ENCODE measurements at regions not wholly inside any gene's neighbourhood (a gene's known extent, or its start where the extent isn't known, plus 50 kb on each side); places are given as distances from the start of the nearest gene placed in this dataset.

GRCh38 chr12:105554856-105555255 lies 224.4 kb downstream of the C12orf75 start:
- no peak overlapping the region for H3K4me3 Mint-ChIP-seq
- Histone ChIP-seq H3K9me3 (ENCODE audit: control insufficient read depth in 1 of 2, insufficient read depth in 1 of 2, low read length in 2 of 2) (no peaks in the 10 kb centered on the region), H3K27ac (ENCODE audit: low read depth in 1 of 2, low read length in 2 of 2) (no peak overlapping the region), H3K4me3 (ENCODE audit: low read length) (no peak overlapping the region), H3K36me3 (ENCODE audit: insufficient read depth, low read length) (no peaks in the 10 kb centered on the region), H3K27me3 (ENCODE audit: control insufficient read depth in 1 of 2, insufficient read depth in 2 of 2, low read length in 2 of 2) (no peaks in the 10 kb centered on the region), H3K4me1 (ENCODE audit: insufficient read depth, low read length) (no peaks in the 10 kb centered on the region)
- H3K9me3 Mint-ChIP-seq, result no peaks in the 10 kb centered on the region
- no peaks in the 10 kb centered on the region for H3K36me3 Mint-ChIP-seq (ENCODE audit: low read depth)
- ChIA-PET CTCF (interaction anchor here (1.4 kb wide), 1 partner anchor 11 kb away, joined by 4 read pairs; no protein-coding TSS in a partner anchor), POLR2A (no interaction called here)
- DNase-seq, result no peak
- TF ChIP-seq, protein P1, sequence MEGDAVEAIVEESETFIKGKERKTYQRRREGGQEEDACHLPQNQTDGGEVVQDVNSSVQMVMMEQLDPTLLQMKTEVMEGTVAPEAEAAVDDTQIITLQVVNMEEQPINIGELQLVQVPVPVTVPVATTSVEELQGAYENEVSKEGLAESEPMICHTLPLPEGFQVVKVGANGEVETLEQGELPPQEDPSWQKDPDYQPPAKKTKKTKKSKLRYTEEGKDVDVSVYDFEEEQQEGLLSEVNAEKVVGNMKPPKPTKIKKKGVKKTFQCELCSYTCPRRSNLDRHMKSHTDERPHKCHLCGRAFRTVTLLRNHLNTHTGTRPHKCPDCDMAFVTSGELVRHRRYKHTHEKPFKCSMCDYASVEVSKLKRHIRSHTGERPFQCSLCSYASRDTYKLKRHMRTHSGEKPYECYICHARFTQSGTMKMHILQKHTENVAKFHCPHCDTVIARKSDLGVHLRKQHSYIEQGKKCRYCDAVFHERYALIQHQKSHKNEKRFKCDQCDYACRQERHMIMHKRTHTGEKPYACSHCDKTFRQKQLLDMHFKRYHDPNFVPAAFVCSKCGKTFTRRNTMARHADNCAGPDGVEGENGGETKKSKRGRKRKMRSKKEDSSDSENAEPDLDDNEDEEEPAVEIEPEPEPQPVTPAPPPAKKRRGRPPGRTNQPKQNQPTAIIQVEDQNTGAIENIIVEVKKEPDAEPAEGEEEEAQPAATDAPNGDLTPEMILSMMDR (IDR thresholded peaks at IDR 0.05), result no peak
- no peak overlapping the region for H3K27ac Mint-ChIP-seq
- no peak for ATAC-seq (ENCODE audit: poor library complexity)
- no peaks in the 10 kb centered on the region for H3K27me3 Mint-ChIP-seq
- no peaks in the 10 kb centered on the region for H3K4me1 Mint-ChIP-seq (ENCODE audit: low read depth)
- intact Hi-C loops (cut with DNase I, micrococcal nuclease), result no loop called here

GRCh38 chr12:105555556-105556295 lies 225.2 kb downstream of the C12orf75 start:
- ChIA-PET POLR2A (no interaction called here), CTCF (no interaction called here)
- TF ChIP-seq, protein P1 (IDR thresholded peaks at IDR 0.05), result no peak
- Histone ChIP-seq H3K9me3 (ENCODE audit: control insufficient read depth in 1 of 2, insufficient read depth in 1 of 2, low read length in 2 of 2) (no peaks in the 10 kb centered on the region), H3K27ac (ENCODE audit: low read depth in 1 of 2, low read length in 2 of 2) (no peak overlapping the region), H3K36me3 (ENCODE audit: insufficient read depth, low read length) (no peaks in the 10 kb centered on the region), H3K4me1 (ENCODE audit: insufficient read depth, low read length) (no peaks in the 10 kb centered on the region), H3K4me3 (ENCODE audit: low read length) (no peak overlapping the region), H3K27me3 (ENCODE audit: control insufficient read depth in 1 of 2, insufficient read depth in 2 of 2, low read length in 2 of 2) (no peaks in the 10 kb centered on the region)
- intact Hi-C loops (cut with DNase I, micrococcal nuclease), result no loop called here
- no peaks in the 10 kb centered on the region for H3K36me3 Mint-ChIP-seq (ENCODE audit: low read depth)
- H3K4me1 Mint-ChIP-seq (ENCODE audit: low read depth), result no peaks in the 10 kb centered on the region
- no peaks in the 10 kb centered on the region for H3K27me3 Mint-ChIP-seq
- no peaks in the 10 kb centered on the region for H3K9me3 Mint-ChIP-seq
- H3K27ac Mint-ChIP-seq, result no peak overlapping the region
- ATAC-seq (ENCODE audit: poor library complexity) (no peak), DNase-seq (no peak)
- H3K4me3 Mint-ChIP-seq, result no peak overlapping the region

DNA sequence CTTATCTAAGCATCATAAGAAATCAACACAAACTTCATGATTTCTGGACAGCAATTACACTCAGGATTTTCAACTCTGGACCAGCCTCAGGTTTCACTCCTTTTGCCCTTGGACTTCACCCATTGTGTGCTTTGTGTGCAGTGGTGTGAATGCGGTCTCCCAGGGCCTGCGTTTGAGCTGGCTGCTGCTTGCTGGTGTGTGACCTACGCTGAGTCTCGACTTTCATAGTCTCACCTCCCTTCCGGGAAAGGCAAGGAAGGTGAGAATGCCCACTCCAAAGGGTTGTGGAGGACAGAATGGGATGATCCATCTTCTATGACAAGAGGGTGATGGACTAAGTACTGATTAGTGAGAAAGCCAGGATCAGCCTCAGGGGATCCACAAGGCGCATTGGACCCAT lies 228.8 kb downstream of the C12orf75 start:
- Mint-ChIP-seq H3K36me3 (ENCODE audit: low read depth) (no peaks in the 10 kb centered on the region), H3K9me3 (no peaks in the 10 kb centered on the region), H3K4me3 (no peak overlapping the region), H3K27me3 (no peaks in the 10 kb centered on the region), H3K27ac (no peak overlapping the region), H3K4me1 (ENCODE audit: low read depth) (no peaks in the 10 kb centered on the region)
- Histone ChIP-seq H3K27me3 (ENCODE audit: control insufficient read depth in 1 of 2, insufficient read depth in 2 of 2, low read length in 2 of 2) (no peaks in the 10 kb centered on the region), H3K4me1 (ENCODE audit: insufficient read depth, low read length) (no peaks in the 10 kb centered on the region), H3K36me3 (ENCODE audit: insufficient read depth, low read length) (no peaks in the 10 kb centered on the region), H3K27ac (ENCODE audit: low read depth in 1 of 2, low read length in 2 of 2) (no peak overlapping the region), H3K9me3 (ENCODE audit: control insufficient read depth in 1 of 2, insufficient read depth in 1 of 2, low read length in 2 of 2) (peaks cover 0 to 6% of the 10 kb centered on the region in 2 experiments), H3K4me3 (ENCODE audit: low read length) (no peak overlapping the region)
- ATAC-seq (ENCODE audit: poor library complexity), result no peak
- intact Hi-C loops (cut with DNase I, micrococcal nuclease), result no loop called here
- ChIA-PET CTCF (no interaction called here), POLR2A (no interaction called here)
- TF ChIP-seq, protein P1 (IDR thresholded peaks at IDR 0.05), result no peak
- no peak for DNase-seq

All from CD4-positive, alpha-beta T cell (primary cell).